BE2C (cell line): ENCODE measurements at regions not wholly inside any gene's neighbourhood (a gene's known extent, or its start where the extent isn't known, plus 50 kb on each side); places are given as distances from the start of the nearest gene placed in this dataset.

ENCODE experiments used
- DNase-seq: peaks from one replicate; pipeline ENCODE4 v3.0.0-alpha.2; 2020
- H3K27me3 ChIP-seq: fragments of 250-450 bp; sonication (Bioruptor Pico); 2 replicates; pipeline ENCODE4 v1.5.1; 2020; ENCODE audit warnings: mild to moderate bottlenecking
- H3K36me3 ChIP-seq: fragments of 250-450 bp; sonication (Bioruptor Pico); 2 replicates; pipeline ENCODE4 v1.5.1; 2020; ENCODE audit warnings: mild to moderate bottlenecking
- H3K4me1 ChIP-seq: fragments of 250-450 bp; sonication (Bioruptor Pico); 2 replicates; pipeline ENCODE4 v1.5.1; 2020
- H3K4me3 ChIP-seq: 2 replicates; pipeline ENCODE4 v1.5.1; 2011; ENCODE audit warnings: low read depth, low read length
- H3K9me3 ChIP-seq: fragments of 250-450 bp; sonication (Bioruptor Pico); 2 replicates; pipeline ENCODE4 v1.5.1; 2020
- CTCF ChIP-seq: IDR thresholded peaks from 2 replicates; pipeline ENCODE4 v1.5.1; 2012; ENCODE audit warnings: mild to moderate bottlenecking, low read depth, low read length

- H3K4me3 ChIP-seq: no peak overlapping the region
- H3K4me1 ChIP-seq: no peaks in the 10 kb centered on the region
- H3K36me3 ChIP-seq: no peaks in the 10 kb centered on the region
- H3K9me3 ChIP-seq: no peaks in the 10 kb centered on the region
- TF ChIP-seq CTCF: no peak
- DNase-seq: no peak
- no peaks in the 10 kb centered on the region for H3K27me3 ChIP-seq
Measured at GRCh38 chr17:11130367-11130766, 110.6 kb upstream of the SHISA6 start.

GRCh38 chr17:11122908-11123307 is 118.1 kb upstream of the SHISA6 start:
- H3K27me3 ChIP-seq: no peaks in the 10 kb centered on the region
- H3K4me3 ChIP-seq: no peak overlapping the region
- no peaks in the 10 kb centered on the region for H3K36me3 ChIP-seq
- H3K9me3 ChIP-seq: no peaks in the 10 kb centered on the region
- no peak for TF ChIP-seq CTCF
- DNase-seq: no peak
- no peaks in the 10 kb centered on the region for H3K4me1 ChIP-seq

- no peak for TF ChIP-seq CTCF
- Histone ChIP-seq H3K27me3 (no peaks in the 10 kb centered on the region), H3K4me3 (no peak overlapping the region), H3K4me1 (no peaks in the 10 kb centered on the region), H3K36me3 (no peaks in the 10 kb centered on the region), H3K9me3 (no peaks in the 10 kb centered on the region)
- DNase-seq: no peak
Measured at GRCh38 chr17:11121341-11121985, 119.5 kb upstream of the SHISA6 start.

GRCh38 chr17:11109106-11109505 is 131.9 kb upstream of the SHISA6 start:
- no peak for DNase-seq
- H3K36me3 ChIP-seq: no peaks in the 10 kb centered on the region
- no peak overlapping the region for H3K4me3 ChIP-seq
- no peaks in the 10 kb centered on the region for H3K9me3 ChIP-seq
- no peaks in the 10 kb centered on the region for H3K27me3 ChIP-seq
- no peaks in the 10 kb centered on the region for H3K4me1 ChIP-seq
- TF ChIP-seq CTCF: no peak

- no peaks in the 10 kb centered on the region for H3K4me1 ChIP-seq
- no peaks in the 10 kb centered on the region for H3K9me3 ChIP-seq
- no peaks in the 10 kb centered on the region for H3K27me3 ChIP-seq
- H3K36me3 ChIP-seq: no peaks in the 10 kb centered on the region
- DNase-seq: no peak
- TF ChIP-seq CTCF: no peak
- H3K4me3 ChIP-seq: no peak overlapping the region
Measured at GRCh38 chr17:11105141-11105540, 135.9 kb upstream of the SHISA6 start.

GRCh38 chr17:11097121-11097520 is 143.9 kb upstream of the SHISA6 start:
- H3K4me1 ChIP-seq: no peaks in the 10 kb centered on the region
- DNase-seq: no peak
- no peaks in the 10 kb centered on the region for H3K27me3 ChIP-seq
- no peaks in the 10 kb centered on the region for H3K36me3 ChIP-seq
- TF ChIP-seq CTCF: no peak
- no peak overlapping the region for H3K4me3 ChIP-seq
- no peaks in the 10 kb centered on the region for H3K9me3 ChIP-seq
